ENCODE measurements at regions not wholly inside any gene's neighbourhood (a gene's known extent, or its start where the extent isn't known, plus 50 kb on each side); places are given as distances from the start of the nearest gene placed in this dataset.
"Not testable (repeated sequence)": the region's sequence is repeated elsewhere in the genome, so short reads cannot be mapped to it uniquely, and the experiment has no call there.

DNA sequence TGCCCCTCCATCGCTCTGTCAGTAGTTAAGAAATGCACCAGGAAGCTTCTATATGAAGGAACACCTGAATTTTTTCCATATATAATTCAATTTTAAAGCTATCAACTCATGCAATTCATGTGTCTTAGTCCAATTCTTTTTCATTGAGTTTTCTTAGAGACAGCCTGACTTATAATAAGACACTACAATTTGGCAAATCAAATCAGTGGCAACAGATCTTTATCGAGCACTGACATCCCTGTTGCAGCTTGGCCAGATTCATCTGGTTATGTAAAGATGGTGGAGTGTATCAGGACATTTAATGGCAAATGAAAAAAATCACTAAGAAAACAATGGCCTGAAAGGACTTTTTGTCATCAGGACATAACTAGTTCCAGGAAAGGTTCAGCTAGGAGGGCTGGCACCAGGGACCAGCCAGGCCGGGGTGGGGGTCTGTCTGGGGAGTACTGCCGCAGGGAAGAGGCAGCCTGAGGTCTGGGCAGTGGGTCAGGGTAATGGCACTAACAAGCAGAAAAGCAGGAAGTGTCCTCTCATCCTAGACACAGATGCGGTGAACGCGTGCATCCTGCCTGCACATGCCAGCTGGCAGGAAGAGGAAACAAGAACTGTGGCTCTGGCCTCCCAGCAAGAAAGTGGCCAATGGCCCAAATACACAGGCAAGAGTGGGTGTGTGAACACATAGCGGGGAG, 100.5 kb upstream of the LMNTD1 start:
- no peak overlapping the region for H3K4me3 Mint-ChIP-seq
- POLR2A ChIA-PET, result no interaction called here
- peaks cover 2% of the 10 kb centered on the region for H3K9me3 Mint-ChIP-seq
- DNase-seq, result no peak
- no peak overlapping the region for H3K27ac Mint-ChIP-seq
- CTCF ChIA-PET, result no interaction called here
- no peaks in the 10 kb centered on the region for H3K4me1 Mint-ChIP-seq
- H3K36me3 Mint-ChIP-seq (ENCODE audit: low read depth), result no peaks in the 10 kb centered on the region
- no peaks in the 10 kb centered on the region for H3K27me3 Mint-ChIP-seq

DNA sequence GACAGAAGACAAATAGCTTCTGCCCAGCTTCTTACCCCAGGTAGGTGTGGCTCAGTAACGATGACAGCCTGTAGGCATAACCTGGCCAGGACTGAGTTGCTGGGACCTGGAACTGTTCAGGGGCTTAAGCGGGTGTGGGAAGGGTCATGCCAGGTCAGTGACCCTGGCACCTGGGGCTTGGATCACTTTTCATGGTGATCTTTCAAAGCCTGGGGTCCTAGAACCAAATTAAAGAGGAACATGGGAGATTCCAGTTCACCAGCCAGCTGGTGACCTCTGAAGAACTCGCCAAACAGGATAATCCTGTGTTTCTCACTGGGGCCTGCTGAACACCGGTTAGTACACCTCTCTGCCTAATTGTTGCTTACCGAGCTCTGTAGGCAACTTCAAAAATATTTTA, 102.6 kb upstream of the LMNTD1 start:
- POLR2A ChIA-PET, result no interaction called here
- no peak overlapping the region for H3K4me3 Mint-ChIP-seq
- H3K4me1 Mint-ChIP-seq, result no peaks in the 10 kb centered on the region
- CTCF ChIA-PET, result no interaction called here
- H3K27me3 Mint-ChIP-seq, result no peaks in the 10 kb centered on the region
- H3K36me3 Mint-ChIP-seq (ENCODE audit: low read depth), result no peaks in the 10 kb centered on the region
- no peak overlapping the region for H3K27ac Mint-ChIP-seq
- DNase-seq, result no peak
- H3K9me3 Mint-ChIP-seq, result peaks cover 2% of the 10 kb centered on the region

GRCh38 chr12:25659621-25660020, 106.5 kb upstream of the LMNTD1 start:
- CTCF ChIA-PET, result no interaction called here
- H3K9me3 Mint-ChIP-seq, result peaks cover 2% of the 10 kb centered on the region

DNA sequence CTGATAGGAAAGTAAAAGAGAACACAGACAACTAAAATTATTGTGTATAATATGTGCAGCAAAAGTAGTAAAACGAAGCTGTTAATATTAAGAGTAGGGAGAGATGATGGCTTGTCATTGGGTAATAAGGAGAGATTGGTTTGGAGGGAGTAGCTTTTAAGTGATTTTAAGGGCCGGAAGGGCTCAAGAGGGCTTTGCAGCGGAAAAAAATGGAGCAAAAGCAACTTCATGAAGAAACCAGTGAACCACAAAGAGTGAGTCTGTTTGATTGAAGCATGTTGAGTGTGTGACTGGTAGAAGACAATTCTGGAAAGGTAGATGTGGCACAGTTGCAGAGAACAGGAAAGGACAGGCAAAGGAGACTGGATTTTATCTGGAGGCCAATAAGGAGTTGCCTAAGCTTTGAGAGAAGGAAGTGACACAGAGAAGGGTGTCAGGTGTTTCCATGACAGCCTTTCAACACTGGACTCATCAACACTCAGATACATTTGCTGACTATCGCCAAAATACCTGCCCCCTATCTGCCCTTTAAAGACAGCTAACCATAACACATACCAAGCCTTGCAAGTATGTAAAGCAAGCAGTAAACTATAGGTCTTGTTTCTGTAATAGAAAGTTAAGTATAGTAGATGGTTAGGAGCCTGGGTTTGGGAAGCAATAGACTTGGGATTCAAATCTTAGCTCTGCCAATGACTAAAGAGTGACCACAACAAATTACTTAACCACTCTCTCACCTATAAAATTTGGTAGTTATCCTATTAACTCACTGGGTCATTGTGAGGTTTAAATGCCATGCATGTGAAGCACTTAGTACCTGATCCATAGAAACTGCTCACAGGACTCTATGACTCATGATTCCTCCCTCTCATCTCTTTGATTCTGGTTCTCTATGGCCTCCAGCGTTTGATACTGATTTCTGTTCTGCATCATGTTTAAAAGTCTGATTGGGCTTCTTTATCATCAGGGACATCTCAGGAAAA, 117.3 kb upstream of the LMNTD1 start:
- Mint-ChIP-seq H3K9me3 (no peaks in the 10 kb centered on the region), H3K27ac (no peak overlapping the region), H3K36me3 (ENCODE audit: low read depth) (no peaks in the 10 kb centered on the region), H3K27me3 (no peaks in the 10 kb centered on the region), H3K4me1 (no peaks in the 10 kb centered on the region), H3K4me3 (no peak overlapping the region)
- ChIA-PET CTCF (no interaction called here), POLR2A (no interaction called here)
- DNase-seq, result no peak

More at GRCh38 chr12:25659621-25660020, 106.5 kb upstream of the LMNTD1 start:
- H3K27me3 Mint-ChIP-seq, result peaks cover 2% of the 10 kb centered on the region
- DNase-seq, result no peak
- H3K4me3 Mint-ChIP-seq, result no peak overlapping the region
- H3K36me3 Mint-ChIP-seq (ENCODE audit: low read depth), result no peaks in the 10 kb centered on the region
- no peak overlapping the region for H3K27ac Mint-ChIP-seq
- POLR2A ChIA-PET, result no interaction called here
- H3K4me1 Mint-ChIP-seq, result no peaks in the 10 kb centered on the region

DNA sequence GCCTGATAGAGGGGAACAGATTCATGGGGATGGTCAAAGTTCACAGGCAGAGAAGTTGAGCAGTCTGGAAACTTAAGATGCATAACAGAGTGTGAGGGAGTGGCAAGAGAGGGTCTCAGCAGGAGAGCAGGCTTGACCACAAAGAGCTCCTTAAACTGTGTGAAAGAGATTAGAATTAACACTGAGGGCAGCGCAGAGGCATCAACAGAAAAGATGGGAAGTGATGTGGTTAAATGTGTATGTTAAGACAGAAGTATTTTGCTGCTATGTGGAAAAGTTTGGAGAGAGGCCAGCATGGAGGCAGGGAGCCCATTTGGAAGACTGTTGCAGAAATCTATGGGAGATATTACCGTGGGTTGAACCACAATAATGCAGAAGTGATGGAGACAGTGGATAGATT, 122.7 kb upstream of the LMNTD1 start:
- H3K27ac Mint-ChIP-seq, result no peak overlapping the region
- POLR2A ChIA-PET, result no interaction called here
- no peaks in the 10 kb centered on the region for H3K27me3 Mint-ChIP-seq

DNA sequence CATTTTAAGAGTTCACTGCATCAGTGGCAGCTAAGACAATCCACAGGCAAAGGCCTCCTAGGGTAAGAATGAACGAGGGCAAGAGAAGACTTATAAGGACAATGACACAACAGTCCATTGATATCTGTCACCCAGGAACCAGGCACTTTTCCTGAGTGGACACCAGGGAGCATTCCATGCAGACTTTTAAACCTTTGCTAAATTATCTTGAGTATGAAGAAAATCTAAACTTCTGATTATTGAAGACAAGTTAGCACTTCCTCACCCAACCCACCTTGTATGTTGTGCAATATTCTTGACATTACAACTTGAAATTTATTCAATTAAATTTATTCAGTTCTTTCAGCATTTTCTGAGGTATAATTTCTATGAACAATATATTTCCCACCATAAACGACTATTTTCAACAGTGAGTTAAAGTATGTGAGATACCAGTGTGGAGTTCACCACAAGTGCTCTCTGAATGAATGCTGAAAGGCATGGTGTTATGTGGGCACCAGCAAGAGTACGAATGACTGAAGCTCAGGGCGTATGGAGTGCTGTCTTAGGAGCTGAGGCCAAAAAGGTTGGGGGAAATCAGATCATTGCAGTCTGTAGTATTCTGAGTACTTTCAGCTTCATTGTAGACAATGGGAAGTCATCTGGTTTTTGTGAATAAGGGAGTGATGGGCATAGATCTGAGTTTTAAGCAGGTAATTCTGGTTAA, 124.3 kb upstream of the LMNTD1 start:
- DNase-seq, result no peak
- H3K36me3 Mint-ChIP-seq (ENCODE audit: low read depth), result no peaks in the 10 kb centered on the region
- no peaks in the 10 kb centered on the region for H3K9me3 Mint-ChIP-seq
- no peak overlapping the region for H3K27ac Mint-ChIP-seq
- POLR2A ChIA-PET, result no interaction called here
- no peaks in the 10 kb centered on the region for H3K27me3 Mint-ChIP-seq
- CTCF ChIA-PET, result no interaction called here
- no peaks in the 10 kb centered on the region for H3K4me1 Mint-ChIP-seq
- no peak overlapping the region for H3K4me3 Mint-ChIP-seq

More for the DNA sequence above, 122.7 kb upstream of the LMNTD1 start:
- CTCF ChIA-PET, result no interaction called here
- H3K36me3 Mint-ChIP-seq (ENCODE audit: low read depth), result no peaks in the 10 kb centered on the region
- DNase-seq, result no peak
- no peaks in the 10 kb centered on the region for H3K9me3 Mint-ChIP-seq
- H3K4me3 Mint-ChIP-seq, result no peak overlapping the region
- H3K4me1 Mint-ChIP-seq, result no peaks in the 10 kb centered on the region

GRCh38 chr12:25681580-25681979, 128.5 kb upstream of the LMNTD1 start:
- H3K27ac Mint-ChIP-seq, result no peak overlapping the region
- no peaks in the 10 kb centered on the region for H3K27me3 Mint-ChIP-seq
- POLR2A ChIA-PET, result no interaction called here
- CTCF ChIA-PET, result no interaction called here
- H3K36me3 Mint-ChIP-seq (ENCODE audit: low read depth), result no peaks in the 10 kb centered on the region
- no peak for DNase-seq
- no peak overlapping the region for H3K4me3 Mint-ChIP-seq
- H3K4me1 Mint-ChIP-seq, result no peaks in the 10 kb centered on the region
- no peaks in the 10 kb centered on the region for H3K9me3 Mint-ChIP-seq

DNA sequence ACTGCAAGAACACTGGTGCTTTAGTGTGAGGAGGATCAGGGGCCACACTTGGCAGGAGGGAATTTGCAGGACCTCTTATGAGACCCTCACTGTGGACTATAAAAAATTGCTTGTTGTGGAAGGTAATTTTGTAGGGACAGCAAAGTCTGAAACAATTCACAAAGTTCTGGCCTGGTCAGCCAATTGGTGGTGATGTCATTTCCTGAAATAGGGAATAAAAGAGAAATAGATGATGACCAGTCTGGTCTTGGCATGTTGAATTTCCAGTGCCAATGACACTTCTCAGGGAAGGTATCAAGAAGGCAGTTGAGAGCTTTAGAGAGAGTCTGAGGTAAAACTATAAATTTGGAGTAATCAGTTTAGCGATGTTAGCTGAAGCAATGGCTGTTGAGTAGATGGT, 129.3 kb upstream of the LMNTD1 start:
- Mint-ChIP-seq H3K4me1 (no peaks in the 10 kb centered on the region), H3K9me3 (no peaks in the 10 kb centered on the region)

GRCh38 chr12:25684070-25684469, 131.0 kb upstream of the LMNTD1 start:
- ChIA-PET CTCF (no interaction called here), POLR2A (no interaction called here)
- no peaks in the 10 kb centered on the region for H3K36me3 Mint-ChIP-seq (ENCODE audit: low read depth)
- no peaks in the 10 kb centered on the region for H3K27me3 Mint-ChIP-seq
- no peak overlapping the region for H3K4me3 Mint-ChIP-seq
- no peaks in the 10 kb centered on the region for H3K9me3 Mint-ChIP-seq
- no peak for DNase-seq
- no peaks in the 10 kb centered on the region for H3K4me1 Mint-ChIP-seq
- H3K27ac Mint-ChIP-seq, result no peak overlapping the region

More for the DNA sequence above, 129.3 kb upstream of the LMNTD1 start:
- H3K27ac Mint-ChIP-seq, result no peak overlapping the region
- DNase-seq, result no peak
- H3K4me3 Mint-ChIP-seq, result no peak overlapping the region
- H3K36me3 Mint-ChIP-seq (ENCODE audit: low read depth), result no peaks in the 10 kb centered on the region
- ChIA-PET POLR2A (no interaction called here), CTCF (no interaction called here)
- H3K27me3 Mint-ChIP-seq, result no peaks in the 10 kb centered on the region

- Mint-ChIP-seq H3K9me3 (peaks cover 2% of the 10 kb centered on the region), H3K27ac (no peak overlapping the region), H3K36me3 (ENCODE audit: low read depth) (no peaks in the 10 kb centered on the region), H3K4me3 (no peak overlapping the region), H3K4me1 (no peaks in the 10 kb centered on the region), H3K27me3 (no peaks in the 10 kb centered on the region)
- no peak for DNase-seq
- ChIA-PET POLR2A (no interaction called here), CTCF (no interaction called here)
These were observed 133.3 kb upstream of the LMNTD1 start for GRCh38 chr12:25686351-25686750.

DNA sequence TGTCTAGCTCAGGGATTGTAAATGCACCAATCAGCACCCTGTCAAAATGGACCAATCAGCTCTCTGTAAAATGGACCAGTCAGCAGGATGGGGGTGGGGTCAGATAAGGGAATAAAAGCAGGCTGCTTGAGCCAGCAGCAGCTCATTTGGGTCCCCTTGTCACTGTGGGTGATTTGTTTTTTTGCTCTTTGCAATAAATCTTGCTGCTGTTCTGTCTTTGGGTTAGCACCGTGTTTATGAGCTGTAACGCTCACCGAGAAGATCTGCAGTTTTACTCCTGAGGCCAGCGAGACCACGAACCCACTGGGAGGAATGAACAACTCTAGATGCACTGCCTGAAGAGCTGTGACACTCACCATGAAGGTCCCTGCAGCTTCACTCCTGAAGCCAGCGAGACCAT, 134.1 kb upstream of the LMNTD1 start:
- no peak overlapping the region for H3K4me3 Mint-ChIP-seq
- no peak overlapping the region for H3K27ac Mint-ChIP-seq
- H3K27me3 Mint-ChIP-seq, result no peaks in the 10 kb centered on the region
- peaks cover 2% of the 10 kb centered on the region for H3K9me3 Mint-ChIP-seq
- CTCF ChIA-PET, result no interaction called here
- DNase-seq, result no peak
- H3K4me1 Mint-ChIP-seq, result no peaks in the 10 kb centered on the region
- POLR2A ChIA-PET, result no interaction called here
- H3K36me3 Mint-ChIP-seq (ENCODE audit: low read depth), result no peaks in the 10 kb centered on the region

GRCh38 chr12:25688851-25689250, 135.8 kb upstream of the LMNTD1 start:
- H3K27me3 Mint-ChIP-seq; DNase-seq; CTCF ChIA-PET; H3K4me1 Mint-ChIP-seq; POLR2A ChIA-PET; H3K4me3 Mint-ChIP-seq; H3K27ac Mint-ChIP-seq; H3K36me3 Mint-ChIP-seq (ENCODE audit: low read depth); H3K9me3 Mint-ChIP-seq: not testable (repeated sequence)

DNA sequence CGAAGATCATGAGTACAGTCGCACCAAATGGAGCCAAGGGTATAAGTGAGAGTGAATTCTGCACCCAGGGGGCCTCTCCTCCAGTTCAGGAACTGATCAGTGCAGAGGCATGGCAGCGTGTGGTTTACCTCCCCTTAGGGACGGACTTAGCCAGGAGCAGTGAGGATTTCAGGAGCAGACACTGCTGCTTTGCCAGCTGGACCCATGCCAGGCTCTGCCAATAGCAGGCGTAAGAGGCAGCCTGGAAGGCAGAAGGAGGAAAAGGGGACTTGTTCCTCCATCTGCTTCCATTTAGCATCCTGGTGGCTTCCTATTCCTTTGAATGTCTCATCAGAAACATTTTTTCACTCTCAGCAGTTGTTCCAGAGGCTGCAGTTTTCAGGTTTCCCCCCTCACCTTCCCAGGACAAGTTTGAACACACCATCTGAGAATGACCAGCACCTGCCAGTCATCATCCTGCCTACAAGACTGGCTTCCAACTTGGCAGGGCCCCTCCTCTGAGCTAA, 137.0 kb upstream of the LMNTD1 start:
- Mint-ChIP-seq H3K36me3 (ENCODE audit: low read depth) (no peaks in the 10 kb centered on the region), H3K9me3 (peaks cover 2% of the 10 kb centered on the region), H3K4me1 (no peaks in the 10 kb centered on the region), H3K27ac (no peak overlapping the region), H3K27me3 (no peaks in the 10 kb centered on the region), H3K4me3 (no peak overlapping the region)
- ChIA-PET CTCF (no interaction called here), POLR2A (no interaction called here)
- DNase-seq, result no peak

All from activated CD4-positive, alpha-beta memory T cell treated with anti-CD3 and anti-CD28 coated beads, Interleukin-2, amount 10 ng/mL, durations not matched to agents 7 days and 5 days (primary cell).